HepG2 (cell line): ENCODE measurements at regions not wholly inside any gene's neighbourhood (a gene's known extent, or its start where the extent isn't known, plus 50 kb on each side); places are given as distances from the start of the nearest gene placed in this dataset.
A peak's percentile ranks its signal among the peaks of the same experiment; 100 is the strongest.

Source experiments
- ATAC-seq: fragments of 200-7000 bp; cut with Tn5 transposase; 3 replicates; pipeline ENCODE4 v1.9.1; 2020; ENCODE audit warnings: mild to moderate bottlenecking, moderate library complexity
- BruUV-seq: library from RNA; stranded (reverse); fragments of 400-500 nt; replicated peaks from 2 replicates; lab custom pipeline; 2021; lab: Mats Ljungman, UMichigan
- CTCF ChIA-PET: fragments of 300-600 bp; formaldehyde crosslinking; extraction: SDS; loops from one replicate; lab custom pipeline; 2021; ENCODE audit warnings: low total read pairs, inconsistent platforms, low intra/inter-chr PET ratio; lab: Yijun Ruan, JAX
- POLR2A ChIA-PET: fragments of 350-600 bp; sonication (Branson Sonifier 250); formaldehyde crosslinking; loops from one replicate; lab custom pipeline; 2020; ENCODE audit warnings: antibody characterized with exemption, inconsistent platforms; lab: Yijun Ruan, JAX
- DNase-seq: peaks from one replicate; pipeline ENCODE4 v3.0.0-alpha.2; 2015; ENCODE audit warnings: low spot score
- FAIRE-seq: peaks from 3 replicates; lab custom pipeline; 2011; peaks lifted over from hg19 to GRCh38; lab: Jason Lieb, UNC
- H2AFZ ChIP-seq: one replicate; pipeline ENCODE4 v1.6.1; 2011; ENCODE audit warnings: low read length, inconsistent platforms
- H3K27ac ChIP-seq: fragments of 300-600 bp; 3 replicates; pipeline ENCODE4 v1.8.0; 2011; ENCODE audit warnings: mixed run types, mild to moderate bottlenecking, mixed read lengths, low read length, inconsistent platforms; ENCODE audit not compliant: insufficient read depth; ENCODE audit errors: extremely low read length
- H3K27me3 ChIP-seq, 2 experiments: fragments of 200-600 bp in 1 of 2; 2 replicates in 1 of 2; 3 replicates in 1 of 2; pipeline versions ENCODE4 v1.6.0 to v1.8.0; 2011; ENCODE audit warnings: low read length in 2 of 2, mild to moderate bottlenecking in 2 of 2, moderate library complexity in 2 of 2, inconsistent platforms in 1 of 2; ENCODE audit not compliant: insufficient read depth in 2 of 2, control insufficient read depth in 1 of 2
- H3K36me3 ChIP-seq, 2 experiments: fragments of 200-600 bp in 1 of 2; replicated peaks in 1 of 2; 2 replicates in 1 of 2; 3 replicates in 1 of 2; pipeline versions ENCODE4 v1.5.1 to v1.8.0; 2011; ENCODE audit warnings: low read length in 2 of 2, inconsistent platforms in 1 of 2; ENCODE audit not compliant: insufficient read depth in 2 of 2, control insufficient read depth in 1 of 2
- H3K4me1 ChIP-seq: 2 replicates; pipeline ENCODE4 v1.5.1; 2012; ENCODE audit warnings: low read length, inconsistent platforms; ENCODE audit not compliant: insufficient read depth
- H3K4me2 ChIP-seq: 2 replicates; pipeline ENCODE4 v1.6.0; 2011; ENCODE audit warnings: low read depth, low read length, inconsistent platforms
- H3K4me3 ChIP-seq, 3 experiments: fragments of 200-600 bp in 1 of 3; sonication (generic), shearing (Covaris generic) in 1 of 3; replicated peaks in 1 of 3; 2 replicates each; pipeline ENCODE4 v1.5.1; 2011 to 2016; ENCODE audit warnings: low read length in 3 of 3, inconsistent platforms in 2 of 3, low read depth in 2 of 3, mild to moderate bottlenecking in 2 of 3, control low read depth in 1 of 3, mixed read lengths in 1 of 3; ENCODE audit not compliant: insufficient read depth in 1 of 3
- H3K79me2 ChIP-seq: one replicate; pipeline ENCODE4 v1.6.1; 2011; ENCODE audit warnings: low read length, inconsistent platforms; ENCODE audit not compliant: insufficient read depth
- H3K9ac ChIP-seq: 2 replicates; pipeline ENCODE4 v1.6.0; 2011; ENCODE audit warnings: mild to moderate bottlenecking, low read depth, low read length, inconsistent platforms; ENCODE audit not compliant: insufficient read depth
- H3K9me3 ChIP-seq: 2 replicates; pipeline ENCODE4 v1.5.1; 2012; ENCODE audit warnings: mild to moderate bottlenecking, low read length
- H4K20me1 ChIP-seq: 2 replicates; pipeline ENCODE4 v1.6.0; 2011; ENCODE audit warnings: inconsistent platforms, mild to moderate bottlenecking, low read length, moderate library complexity; ENCODE audit not compliant: insufficient read depth
- GTF3A ChIP-seq: sonication (generic); formaldehyde crosslinking; conservative IDR thresholded peaks from 2 replicates; pipeline ENCODE4 v1.4.0; 2020; ENCODE audit warnings: mild to moderate bottlenecking, missing genetic modification reagents
- MAFF ChIP-seq: IDR thresholded peaks from 2 replicates; pipeline ENCODE4 v1.6.1; 2011; ENCODE audit warnings: low read depth, low read length, improper control_type of control experiment
- MAFK ChIP-seq, 2 experiments: IDR thresholded peaks in 1 of 2; conservative IDR thresholded peaks in 1 of 2; 2 replicates each; pipeline ENCODE4 v1.6.1; 2011; ENCODE audit warnings: improper control_type of control experiment in 2 of 2, low read length in 2 of 2
- MEIS1 ChIP-seq: sonication (generic); formaldehyde crosslinking; IDR thresholded peaks from 2 replicates; pipeline ENCODE4 v1.9.0; 2021; ENCODE audit warnings: mild to moderate bottlenecking, missing genetic modification reagents, moderate library complexity, borderline replicate concordance
- MIER3 ChIP-seq: IDR thresholded peaks from 2 replicates; pipeline ENCODE4 v1.6.1; 2016; ENCODE audit warnings: missing compliant biosample characterization, borderline replicate concordance
- NR2F2 ChIP-seq: IDR thresholded peaks from 2 replicates; pipeline ENCODE4 v1.6.1; 2012; ENCODE audit warnings: low read depth, inconsistent platforms, borderline replicate concordance
- ZBTB4 ChIP-seq: sonication (generic); formaldehyde crosslinking; IDR thresholded peaks from 2 replicates; pipeline ENCODE4 v1.4.0; 2020; ENCODE audit warnings: missing genetic modification reagents, mild to moderate bottlenecking, borderline replicate concordance
- ZFP62 ChIP-seq: sonication (generic); formaldehyde crosslinking; IDR thresholded peaks from 2 replicates; pipeline ENCODE4 v1.4.0; 2020; ENCODE audit warnings: missing genetic modification reagents
- ZNF235 ChIP-seq: sonication (generic); formaldehyde crosslinking; IDR thresholded peaks from 2 replicates; pipeline ENCODE4 v1.8.1; 2023; ENCODE audit warnings: mild to moderate bottlenecking, missing genetic modification reagents, borderline replicate concordance
- ZNF598 ChIP-seq: sonication (generic); formaldehyde crosslinking; IDR thresholded peaks from 2 replicates; pipeline ENCODE4 v1.5.1; 2020; ENCODE audit warnings: mild to moderate bottlenecking, missing genetic modification reagents, borderline replicate concordance
- WGBS: methylation state at CpG from one replicate; pipeline ENCODE4 v1.1.6; 2017; ENCODE audit warnings: low lambda C conversion rate; 5-methylcytosine and 5-hydroxymethylcytosine counted together
- in situ Hi-C: cut with HindIII; loops from 2 replicates; pipeline ENCODE4 v1.10.0; 2017; ENCODE audit warnings: low pct_unique_long_range_greater_than_20kb; ENCODE audit not compliant: extremely low pct_ligation_motif_present
- intact Hi-C: fragments of 100-400 bp; cut with micrococcal nuclease; formaldehyde crosslinking; loops from one replicate; pipeline ENCODE4 v1.10.0; 2022; ENCODE audit not compliant: unreplicated experiment
- TF ChIP-seq, protein P1 (sequence below): sonication (generic); formaldehyde crosslinking; IDR thresholded peaks from 2 replicates; pipeline ENCODE4 v1.5.1; 2020; ENCODE audit warnings: mild to moderate bottlenecking, missing genetic modification reagents, borderline replicate concordance
- TF ChIP-seq, protein P2 (sequence below): sonication (generic); formaldehyde crosslinking; IDR thresholded peaks from 2 replicates; pipeline ENCODE4 v1.4.0; 2020; ENCODE audit warnings: missing genetic modification reagents, borderline replicate concordance

GRCh38 chr10:10591715-10592341 is 425.8 kb upstream of the CELF2 start:
- peaks cover 83% of the 10 kb centered on the region for H3K9me3 ChIP-seq
- BruUV-seq = no TSS peak
- no peak for ATAC-seq
- WGBS = 12% methylated on average over 8 of the region's 8 CpGs
- H3K79me2 ChIP-seq = no peaks in the 10 kb centered on the region
- no peaks in the 10 kb centered on the region for H4K20me1 ChIP-seq
- H3K27me3 ChIP-seq = no peaks in the 10 kb centered on the region
- no peaks in the 10 kb centered on the region for H3K36me3 ChIP-seq
- H3K4me2 ChIP-seq = no peak overlapping the region
- no peak overlapping the region for H3K9ac ChIP-seq
- H2AFZ ChIP-seq = no peak overlapping the region
- in situ Hi-C loops (no loop called here), intact Hi-C loops (no loop called here)
- DNase-seq = no peak
- H3K27ac ChIP-seq = no peak overlapping the region
- TF ChIP-seq MAFK (conservative IDR thresholded peaks at IDR 0.05 in 1 of 2, IDR thresholded peaks at IDR 0.05 in 1 of 2; ENCODE audit: low read length in 2 of 2) (peak; percentile 78 to 91), MEIS1 (CRISPR knock-in tag) (no peak), GTF3A (no peak), ZBTB4 (CRISPR knock-in tag) (no peak), ZFP62 (CRISPR knock-in tag) (no peak), MIER3 (CRISPR knock-in tag) (no peak), ZNF598 (CRISPR knock-in tag) (no peak), MAFF (peak; percentile 85), NR2F2 (no peak), ZNF235 (CRISPR knock-in tag) (no peak)
- TF ChIP-seq, protein P1, sequence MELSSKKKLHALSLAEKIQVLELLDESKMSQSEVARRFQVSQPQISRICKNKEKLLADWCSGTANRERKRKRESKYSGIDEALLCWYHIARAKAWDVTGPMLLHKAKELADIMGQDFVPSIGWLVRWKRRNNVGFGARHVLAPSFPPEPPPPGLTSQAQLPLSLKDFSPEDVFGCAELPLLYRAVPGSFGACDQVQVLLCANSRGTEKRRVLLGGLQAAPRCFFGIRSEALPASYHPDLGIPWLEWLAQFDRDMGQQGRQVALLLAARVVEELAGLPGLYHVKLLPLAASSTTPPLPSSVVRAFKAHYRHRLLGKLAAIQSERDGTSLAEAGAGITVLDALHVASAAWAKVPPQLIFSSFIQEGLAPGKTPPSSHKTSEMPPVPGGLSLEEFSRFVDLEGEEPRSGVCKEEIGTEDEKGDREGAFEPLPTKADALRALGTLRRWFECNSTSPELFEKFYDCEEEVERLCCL (CRISPR knock-in tag) = no peak
- TF ChIP-seq, protein P2, sequence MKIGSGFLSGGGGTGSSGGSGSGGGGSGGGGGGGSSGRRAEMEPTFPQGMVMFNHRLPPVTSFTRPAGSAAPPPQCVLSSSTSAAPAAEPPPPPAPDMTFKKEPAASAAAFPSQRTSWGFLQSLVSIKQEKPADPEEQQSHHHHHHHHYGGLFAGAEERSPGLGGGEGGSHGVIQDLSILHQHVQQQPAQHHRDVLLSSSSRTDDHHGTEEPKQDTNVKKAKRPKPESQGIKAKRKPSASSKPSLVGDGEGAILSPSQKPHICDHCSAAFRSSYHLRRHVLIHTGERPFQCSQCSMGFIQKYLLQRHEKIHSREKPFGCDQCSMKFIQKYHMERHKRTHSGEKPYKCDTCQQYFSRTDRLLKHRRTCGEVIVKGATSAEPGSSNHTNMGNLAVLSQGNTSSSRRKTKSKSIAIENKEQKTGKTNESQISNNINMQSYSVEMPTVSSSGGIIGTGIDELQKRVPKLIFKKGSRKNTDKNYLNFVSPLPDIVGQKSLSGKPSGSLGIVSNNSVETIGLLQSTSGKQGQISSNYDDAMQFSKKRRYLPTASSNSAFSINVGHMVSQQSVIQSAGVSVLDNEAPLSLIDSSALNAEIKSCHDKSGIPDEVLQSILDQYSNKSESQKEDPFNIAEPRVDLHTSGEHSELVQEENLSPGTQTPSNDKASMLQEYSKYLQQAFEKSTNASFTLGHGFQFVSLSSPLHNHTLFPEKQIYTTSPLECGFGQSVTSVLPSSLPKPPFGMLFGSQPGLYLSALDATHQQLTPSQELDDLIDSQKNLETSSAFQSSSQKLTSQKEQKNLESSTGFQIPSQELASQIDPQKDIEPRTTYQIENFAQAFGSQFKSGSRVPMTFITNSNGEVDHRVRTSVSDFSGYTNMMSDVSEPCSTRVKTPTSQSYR (CRISPR knock-in tag) = no peak
- TF ChIP-seq, all 625 proteins: peak for 2
- H3K4me3 ChIP-seq = no peak overlapping the region
- CTCF ChIA-PET = no interaction called here
- FAIRE-seq = no peak
- no peaks in the 10 kb centered on the region for H3K4me1 ChIP-seq
- POLR2A ChIA-PET = no interaction called here
